ENCODE measurements at regions not wholly inside any gene's neighbourhood (a gene's known extent, or its start where the extent isn't known, plus 50 kb on each side); places are given as distances from the start of the nearest gene placed in this dataset.

- TF ChIP-seq POLR2A (IDR thresholded peaks at IDR 0.05) = no peak
- TF ChIP-seq, protein P1, sequence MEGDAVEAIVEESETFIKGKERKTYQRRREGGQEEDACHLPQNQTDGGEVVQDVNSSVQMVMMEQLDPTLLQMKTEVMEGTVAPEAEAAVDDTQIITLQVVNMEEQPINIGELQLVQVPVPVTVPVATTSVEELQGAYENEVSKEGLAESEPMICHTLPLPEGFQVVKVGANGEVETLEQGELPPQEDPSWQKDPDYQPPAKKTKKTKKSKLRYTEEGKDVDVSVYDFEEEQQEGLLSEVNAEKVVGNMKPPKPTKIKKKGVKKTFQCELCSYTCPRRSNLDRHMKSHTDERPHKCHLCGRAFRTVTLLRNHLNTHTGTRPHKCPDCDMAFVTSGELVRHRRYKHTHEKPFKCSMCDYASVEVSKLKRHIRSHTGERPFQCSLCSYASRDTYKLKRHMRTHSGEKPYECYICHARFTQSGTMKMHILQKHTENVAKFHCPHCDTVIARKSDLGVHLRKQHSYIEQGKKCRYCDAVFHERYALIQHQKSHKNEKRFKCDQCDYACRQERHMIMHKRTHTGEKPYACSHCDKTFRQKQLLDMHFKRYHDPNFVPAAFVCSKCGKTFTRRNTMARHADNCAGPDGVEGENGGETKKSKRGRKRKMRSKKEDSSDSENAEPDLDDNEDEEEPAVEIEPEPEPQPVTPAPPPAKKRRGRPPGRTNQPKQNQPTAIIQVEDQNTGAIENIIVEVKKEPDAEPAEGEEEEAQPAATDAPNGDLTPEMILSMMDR (IDR thresholded peaks at IDR 0.05) = no peak
Measured at GRCh38 chr10:130715686-130716670, 579.8 kb downstream of the GLRX3 start.
